B cell (primary cell): ENCODE measurements at regions not wholly inside any gene's neighbourhood (a gene's known extent, or its start where the extent isn't known, plus 50 kb on each side); places are given as distances from the start of the nearest gene placed in this dataset.
"Not testable (repeated sequence)": the region's sequence is repeated elsewhere in the genome, so short reads cannot be mapped to it uniquely, and the experiment has no call there.

ENCODE experiments used
- ATAC-seq: fragments of 200-7000 bp; cut with Tn5 transposase; one replicate; pipeline ENCODE4 v1.10.0; 2021; ENCODE audit warnings: low read depth, mild to moderate bottlenecking, moderate number of reproducible peaks, moderate library complexity
- CTCF ChIA-PET: fragments of 350-600 bp; sonication (Branson Sonifier 250); formaldehyde crosslinking; loops from one replicate; lab custom pipeline; 2021; ENCODE audit warnings: antibody characterized with exemption, inconsistent platforms; lab: Charles Lee
- POLR2A ChIA-PET: fragments of 350-600 bp; sonication (Branson Sonifier 250); formaldehyde crosslinking; loops from one replicate; lab custom pipeline; 2021; ENCODE audit warnings: antibody characterized with exemption; lab: Charles Lee
- DNase-seq: peaks from one replicate; pipeline ENCODE4 v3.0.0; 2013
- H2AFZ ChIP-seq: 2 replicates; pipeline ENCODE4 v1.6.1; 2012; ENCODE audit warnings: mild to moderate bottlenecking, low read depth, low read length; ENCODE audit not compliant: insufficient read depth, poor library complexity, severe bottlenecking
- H3K27ac ChIP-seq, 2 donors: 1 replicate in 1 of 2; 2 replicates in 1 of 2; pipeline ENCODE4 v1.5.1; 2012 to 2013; ENCODE audit warnings: low read length in 2 of 2, mild to moderate bottlenecking in 2 of 2, moderate library complexity in 1 of 2
- H3K27me3 ChIP-seq, 4 experiments: fragments of 200-600 bp in 1 of 4; sonication (generic) in 1 of 4; replicated peaks in 1 of 4; 1 replicate in 2 of 4; 2 replicates in 2 of 4; pipeline versions ENCODE4 v1.6.1 to v1.7.0; 2013 to 2016; ENCODE audit warnings: low read length in 3 of 4, mild to moderate bottlenecking in 2 of 4, mixed read lengths in 1 of 4, moderate library complexity in 1 of 4; ENCODE audit not compliant: insufficient read depth in 4 of 4, control insufficient read depth in 3 of 4; ENCODE audit errors: control extremely low read depth in 1 of 4
- H3K36me3 ChIP-seq, 2 experiments: replicated peaks in 1 of 2; 1 replicate in 1 of 2; 2 replicates in 1 of 2; pipeline versions ENCODE4 v1.6.1 to v1.7.1; 2013; ENCODE audit warnings: low read length in 1 of 2; ENCODE audit not compliant: insufficient read depth in 2 of 2, control insufficient read depth in 1 of 2; ENCODE audit errors: control extremely low read depth in 1 of 2, extremely low read depth in 1 of 2
- H3K4me1 ChIP-seq, 2 donors: fragments of 200-600 bp in 1 of 2; sonication (generic) in 1 of 2; 1 replicate in 1 of 2; 2 replicates in 1 of 2; pipeline versions ENCODE4 v1.5.1 to v1.6.1; 2013 to 2017; ENCODE audit warnings: low read length in 2 of 2; ENCODE audit not compliant: control insufficient read depth in 2 of 2, insufficient read depth in 2 of 2
- H3K4me2 ChIP-seq: replicated peaks from 2 replicates; pipeline ENCODE3; 2012; ENCODE audit warnings: mild to moderate bottlenecking, low read depth, low read length; ENCODE audit not compliant: poor library complexity, severe bottlenecking
- H3K4me3 ChIP-seq, 5 experiments: fragments of 200-600 bp in 1 of 5; sonication (generic) in 1 of 5; 1 replicate in 3 of 5; 2 replicates in 2 of 5; pipeline versions ENCODE4 v1.5.1 to v1.7.0; 2011 to 2016; ENCODE audit warnings: low read length in 4 of 5, mild to moderate bottlenecking in 4 of 5, low read depth in 2 of 5, control low read depth in 1 of 5, moderate library complexity in 1 of 5; ENCODE audit not compliant: insufficient read depth in 1 of 5; ENCODE audit errors: control extremely low read depth in 1 of 5, extremely low read depth in 1 of 5
- H3K79me2 ChIP-seq: fragments of 200-600 bp; sonication (generic); one replicate; pipeline ENCODE4 v1.6.0; 2016; ENCODE audit warnings: low read length; ENCODE audit not compliant: control insufficient read depth, insufficient read depth
- H3K9ac ChIP-seq: fragments of 200-600 bp; sonication (generic); 2 replicates; pipeline ENCODE4 v1.6.1; 2017; ENCODE audit warnings: mild to moderate bottlenecking, low read length, moderate library complexity
- H3K9me3 ChIP-seq, 3 donors: one replicate each; pipeline versions ENCODE4 v1.6.1 to v1.7.1; 2013; ENCODE audit warnings: low read length in 2 of 3; ENCODE audit not compliant: control insufficient read depth in 2 of 3, insufficient read depth in 1 of 3; ENCODE audit errors: control extremely low read depth in 1 of 3
- H4K20me1 ChIP-seq: 2 replicates; pipeline ENCODE4 v1.6.0; 2012; ENCODE audit warnings: mild to moderate bottlenecking, low read length; ENCODE audit not compliant: insufficient read depth, control insufficient read depth, poor library complexity, severe bottlenecking
- H3K27ac Mint-ChIP-seq: one replicate; pipeline ENCODE4 v1.8.0; 2021; ENCODE audit warnings: mixed read lengths
- H3K27me3 Mint-ChIP-seq: one replicate; pipeline ENCODE4 v1.8.0; 2021; ENCODE audit warnings: mixed read lengths
- H3K4me1 Mint-ChIP-seq: one replicate; pipeline ENCODE4 v1.8.0; 2021; ENCODE audit warnings: mixed read lengths
- H3K4me3 Mint-ChIP-seq: one replicate; pipeline ENCODE4 v1.8.0; 2021; ENCODE audit warnings: mixed read lengths
- H3K9me3 Mint-ChIP-seq: one replicate; pipeline ENCODE4 v1.8.0; 2022; ENCODE audit warnings: mixed read lengths; ENCODE audit not compliant: insufficient read depth
- CTCF ChIP-seq: fragments of 200-600 bp; IDR thresholded peaks from one replicate; pipeline ENCODE4 v1.8.0; 2022; ENCODE audit warnings: antibody characterized with exemption, mild to moderate bottlenecking
- EZH2 ChIP-seq: IDR thresholded peaks from 2 replicates; pipeline ENCODE4 v1.6.1; 2012; ENCODE audit warnings: borderline replicate concordance, low read depth, mild to moderate bottlenecking, moderate library complexity, low read length; ENCODE audit not compliant: insufficient read depth, poor library complexity, severe bottlenecking
- WGBS: methylation state at CpG from one replicate; pipeline ENCODE4 v1.1.5; 2013; ENCODE audit warnings: missing lambda C conversion rate; ENCODE audit not compliant: insufficient coverage; 5-methylcytosine and 5-hydroxymethylcytosine counted together
- intact Hi-C: fragments of 100-400 bp; cut with micrococcal nuclease; formaldehyde crosslinking; loops from one replicate; pipeline ENCODE4 v1.10.0; 2022

- Histone ChIP-seq H3K79me2 (no peaks in the 10 kb centered on the region), H3K36me3 (no peaks in the 10 kb centered on the region)
- H3K4me1 Mint-ChIP-seq = no peaks in the 10 kb centered on the region
Measured at GRCh38 chr14:37830271-37830670, 234.8 kb downstream of the TTC6 start.

GRCh38 chr14:37834275-37834674 is 238.8 kb downstream of the TTC6 start:
- POLR2A ChIA-PET = no interaction called here
- ATAC-seq (no peak), DNase-seq (no peak)
- no peaks in the 10 kb centered on the region for H3K79me2 ChIP-seq
- TF ChIP-seq CTCF (no peak), EZH2 (no peak)
- no peaks in the 10 kb centered on the region for H3K27me3 ChIP-seq
- H3K4me2 ChIP-seq = no peak overlapping the region
- no CpG with 5 or more reads among the region's 1 CpG for WGBS
- H3K9ac ChIP-seq = no peak overlapping the region
- CTCF ChIA-PET = no interaction called here
- H3K4me1 ChIP-seq = no peaks in the 10 kb centered on the region
- intact Hi-C loops = no loop called here
- Mint-ChIP-seq H3K4me3 (no peak overlapping the region), H3K4me1 (no peaks in the 10 kb centered on the region), H3K27me3 (no peaks in the 10 kb centered on the region), H3K27ac (no peak overlapping the region), H3K9me3 (peaks cover 16% of the 10 kb centered on the region)
- no peak overlapping the region for H3K4me3 ChIP-seq
- peaks cover under 1 to 16% (median 5%) of the 10 kb centered on the region in 3 donors for H3K9me3 ChIP-seq
- H3K36me3 ChIP-seq = no peaks in the 10 kb centered on the region
- H4K20me1 ChIP-seq = no peaks in the 10 kb centered on the region
- no peak overlapping the region for H3K27ac ChIP-seq
- no peak overlapping the region for H2AFZ ChIP-seq

More at GRCh38 chr14:37830271-37830670, 234.8 kb downstream of the TTC6 start:
- Mint-ChIP-seq H3K27me3 (no peaks in the 10 kb centered on the region), H3K9me3 (peaks cover 8% of the 10 kb centered on the region), H3K27ac (no peak overlapping the region), H3K4me3 (no peak overlapping the region)
- H3K4me1 ChIP-seq = no peaks in the 10 kb centered on the region
- CTCF ChIA-PET = no interaction called here
- H2AFZ ChIP-seq = no peak overlapping the region
- POLR2A ChIA-PET = no interaction called here
- H3K9me3 ChIP-seq = peaks cover 0 to 9% (median 5%) of the 10 kb centered on the region in 3 donors
- H3K9ac ChIP-seq = no peak overlapping the region
- no peak overlapping the region for H3K4me2 ChIP-seq
- no peak overlapping the region for H3K4me3 ChIP-seq
- no peaks in the 10 kb centered on the region for H3K27me3 ChIP-seq
- intact Hi-C loops = no loop called here
- no peak overlapping the region for H3K27ac ChIP-seq
- TF ChIP-seq EZH2 (no peak), CTCF (no peak)
- DNase-seq = no peak
- no peak for ATAC-seq
- H4K20me1 ChIP-seq = no peaks in the 10 kb centered on the region

- peaks cover 16% of the 10 kb centered on the region for H3K9me3 Mint-ChIP-seq
- DNase-seq, intact Hi-C loops, H3K4me1 ChIP-seq, H3K4me3 ChIP-seq, H2AFZ ChIP-seq, H3K79me2 ChIP-seq, ATAC-seq, H3K9ac ChIP-seq, POLR2A ChIA-PET, H3K27ac Mint-ChIP-seq, H4K20me1 ChIP-seq, H3K4me2 ChIP-seq, H3K27ac ChIP-seq, H3K27me3 Mint-ChIP-seq, H3K36me3 ChIP-seq, H3K4me1 Mint-ChIP-seq, H3K4me3 Mint-ChIP-seq, CTCF ChIA-PET, H3K27me3 ChIP-seq: not testable (repeated sequence)
- peaks cover 3 to 16% (median 8%) of the 10 kb centered on the region in 3 donors for H3K9me3 ChIP-seq
- WGBS = no CpG with 5 or more reads among the region's 5 CpGs
Measured at GRCh38 chr14:37838778-37839177, 243.3 kb downstream of the TTC6 start.
